ENCODE measurements at regions not wholly inside any gene's neighbourhood (a gene's known extent, or its start where the extent isn't known, plus 50 kb on each side); places are given as distances from the start of the nearest gene placed in this dataset.

DNA sequence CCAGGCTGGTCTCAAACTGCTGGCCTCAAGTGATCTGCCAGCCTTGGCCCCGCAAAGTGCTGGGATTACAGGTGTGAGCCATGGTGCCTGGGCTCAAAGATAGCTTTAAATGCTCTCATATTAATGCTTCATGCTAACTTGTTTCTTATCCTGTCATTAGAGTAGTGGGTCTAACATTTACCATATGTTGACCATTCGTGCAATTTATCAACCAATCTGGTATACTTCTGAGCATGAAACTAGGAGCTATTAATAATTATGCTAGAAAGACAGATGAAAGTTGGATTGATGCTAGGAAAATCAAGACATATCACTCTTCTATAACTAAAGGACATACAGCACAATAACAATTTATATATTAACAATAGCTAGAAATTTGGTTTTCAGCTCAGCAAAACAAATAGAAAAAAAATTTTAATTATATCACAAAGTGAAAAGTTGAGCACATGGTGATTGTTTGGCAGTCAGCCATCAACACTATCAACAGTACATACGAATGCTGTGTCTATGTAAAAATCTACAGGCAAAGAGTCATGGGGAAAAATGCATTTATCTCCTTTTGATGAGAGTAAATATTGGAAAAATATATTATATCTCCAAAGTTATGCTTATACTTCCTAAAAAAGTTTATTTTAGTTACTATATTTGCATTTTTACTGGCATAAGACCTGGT, 112.1 kb upstream of the ABCB5 start:
- no peak overlapping the region for H3K4me3 Mint-ChIP-seq
- no peaks in the 10 kb centered on the region for H3K27me3 Mint-ChIP-seq (ENCODE audit: insufficient read depth)
- H3K27me3 ChIP-seq (ENCODE audit: control insufficient read depth, insufficient read depth, low read length, poor library complexity, severe bottlenecking): no peaks in the 10 kb centered on the region
- H3K4me1 Mint-ChIP-seq: no peaks in the 10 kb centered on the region
- 95 to 100% methylated on average over 1 to 2 of the region's 3 CpGs for WGBS, 2 experiments (ENCODE audit: insufficient coverage in 1 of 2, insufficient read length in 1 of 2)
- no peak overlapping the region for H3K27ac ChIP-seq (ENCODE audit: low read depth, low read length)
- H3K27ac Mint-ChIP-seq: no peak overlapping the region
- TF ChIP-seq CTCF (conservative IDR thresholded peaks at IDR 0.05): no peak
- peaks cover 6% of the 10 kb centered on the region for H3K9me3 ChIP-seq (ENCODE audit: control insufficient read depth, low read length)
- no peaks in the 10 kb centered on the region for H3K36me3 Mint-ChIP-seq (ENCODE audit: low read depth)
- no peaks in the 10 kb centered on the region for H3K36me3 ChIP-seq (ENCODE audit: control insufficient read depth, insufficient read depth, low read length)
- no peak overlapping the region for H3K4me3 ChIP-seq (ENCODE audit: low read length)
- H3K4me1 ChIP-seq (ENCODE audit: control insufficient read depth, insufficient read depth, low read length): no peaks in the 10 kb centered on the region
- peaks cover 13% of the 10 kb centered on the region for H3K9me3 Mint-ChIP-seq
- no peak for DNase-seq
- H3K9ac ChIP-seq (ENCODE audit: extremely low read depth, low read length, poor library complexity, severe bottlenecking): no peak overlapping the region

- Mint-ChIP-seq H3K27me3 (ENCODE audit: insufficient read depth) (no peaks in the 10 kb centered on the region), H3K4me1 (no peaks in the 10 kb centered on the region), H3K4me3 (no peak overlapping the region), H3K27ac (no peak overlapping the region), H3K36me3 (ENCODE audit: low read depth) (no peaks in the 10 kb centered on the region), H3K9me3 (peaks cover 10% of the 10 kb centered on the region)
- WGBS, 2 experiments (ENCODE audit: insufficient coverage in 1 of 2, insufficient read length in 1 of 2): 74 to 78% methylated on average over 3 of the region's 3 CpGs
- peaks cover 6% of the 10 kb centered on the region for H3K9me3 ChIP-seq (ENCODE audit: control insufficient read depth, low read length)
- H3K27ac ChIP-seq (ENCODE audit: low read depth, low read length): no peak overlapping the region
- TF ChIP-seq CTCF (conservative IDR thresholded peaks at IDR 0.05): no peak
- no peak overlapping the region for H3K4me3 ChIP-seq (ENCODE audit: low read length)
- H3K4me1 ChIP-seq (ENCODE audit: control insufficient read depth, insufficient read depth, low read length): no peaks in the 10 kb centered on the region
- no peak for DNase-seq
- H3K9ac ChIP-seq (ENCODE audit: extremely low read depth, low read length, poor library complexity, severe bottlenecking): no peak overlapping the region
- no peaks in the 10 kb centered on the region for H3K27me3 ChIP-seq (ENCODE audit: control insufficient read depth, insufficient read depth, low read length, poor library complexity, severe bottlenecking)
- H3K36me3 ChIP-seq (ENCODE audit: control insufficient read depth, insufficient read depth, low read length): no peaks in the 10 kb centered on the region
These were observed 111.4 kb upstream of the ABCB5 start for GRCh38 chr7:20504060-20504459.

DNA sequence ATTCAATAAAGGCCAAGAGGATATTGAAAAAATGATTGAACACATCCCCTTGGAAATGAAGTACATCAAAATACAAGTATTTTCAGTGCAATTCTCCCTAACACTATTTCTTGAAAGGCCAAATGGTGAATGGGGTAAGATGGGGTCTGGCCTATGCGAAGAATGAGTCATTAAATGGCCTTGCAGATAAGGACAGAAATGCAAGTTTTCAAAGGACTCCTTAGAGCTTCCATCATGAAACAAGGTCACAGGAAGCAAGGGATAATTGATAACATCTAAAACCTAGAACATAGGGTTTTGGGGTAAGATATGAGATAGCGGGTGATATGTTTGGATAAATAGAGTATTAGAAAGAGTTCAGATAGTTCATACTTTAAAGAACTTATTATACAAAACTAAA, 109.3 kb upstream of the ABCB5 start:
- H3K4me3 Mint-ChIP-seq: no peak overlapping the region
- DNase-seq: no peak
- no peaks in the 10 kb centered on the region for H3K27me3 Mint-ChIP-seq (ENCODE audit: insufficient read depth)
- 95% methylated on average over 2 of the region's 2 CpGs; no CpG with 5 or more reads in 1 of the 2 experiments for WGBS, 2 experiments (ENCODE audit: insufficient coverage in 1 of 2, insufficient read length in 1 of 2)
- no peak for TF ChIP-seq CTCF (conservative IDR thresholded peaks at IDR 0.05)
- no peak overlapping the region for H3K27ac ChIP-seq (ENCODE audit: low read depth, low read length)
- no peaks in the 10 kb centered on the region for H3K36me3 Mint-ChIP-seq (ENCODE audit: low read depth)
- H3K9ac ChIP-seq (ENCODE audit: extremely low read depth, low read length, poor library complexity, severe bottlenecking): no peak overlapping the region
- H3K4me1 ChIP-seq (ENCODE audit: control insufficient read depth, insufficient read depth, low read length): no peaks in the 10 kb centered on the region
- H3K27me3 ChIP-seq (ENCODE audit: control insufficient read depth, insufficient read depth, low read length, poor library complexity, severe bottlenecking): no peaks in the 10 kb centered on the region
- peaks cover 6% of the 10 kb centered on the region for H3K9me3 ChIP-seq (ENCODE audit: control insufficient read depth, low read length)
- H3K9me3 Mint-ChIP-seq: peaks cover 6% of the 10 kb centered on the region
- H3K27ac Mint-ChIP-seq: no peak overlapping the region
- no peaks in the 10 kb centered on the region for H3K4me1 Mint-ChIP-seq
- H3K4me3 ChIP-seq (ENCODE audit: low read length): no peak overlapping the region
- H3K36me3 ChIP-seq (ENCODE audit: control insufficient read depth, insufficient read depth, low read length): no peaks in the 10 kb centered on the region

Measured in endodermal cell (in vitro differentiated cells).